ENCODE measurements at regions not wholly inside any gene's neighbourhood (a gene's known extent, or its start where the extent isn't known, plus 50 kb on each side); places are given as distances from the start of the nearest gene placed in this dataset.

- TF ChIP-seq CTCF (IDR thresholded peaks at IDR 0.05) = no peak
- TF ChIP-seq, protein P1, sequence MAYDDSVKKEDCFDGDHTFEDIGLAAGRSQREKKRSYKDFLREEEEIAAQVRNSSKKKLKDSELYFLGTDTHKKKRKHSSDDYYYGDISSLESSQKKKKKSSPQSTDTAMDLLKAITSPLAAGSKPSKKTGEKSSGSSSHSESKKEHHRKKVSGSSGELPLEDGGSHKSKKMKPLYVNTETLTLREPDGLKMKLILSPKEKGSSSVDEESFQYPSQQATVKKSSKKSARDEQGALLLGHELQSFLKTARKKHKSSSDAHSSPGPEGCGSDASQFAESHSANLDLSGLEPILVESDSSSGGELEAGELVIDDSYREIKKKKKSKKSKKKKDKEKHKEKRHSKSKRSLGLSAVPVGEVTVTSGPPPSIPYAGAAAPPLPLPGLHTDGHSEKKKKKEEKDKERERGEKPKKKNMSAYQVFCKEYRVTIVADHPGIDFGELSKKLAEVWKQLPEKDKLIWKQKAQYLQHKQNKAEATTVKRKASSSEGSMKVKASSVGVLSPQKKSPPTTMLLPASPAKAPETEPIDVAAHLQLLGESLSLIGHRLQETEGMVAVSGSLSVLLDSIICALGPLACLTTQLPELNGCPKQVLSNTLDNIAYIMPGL (CRISPR knock-in tag; IDR thresholded peaks at IDR 0.05; ENCODE audit: borderline replicate concordance) = no peak
- TF ChIP-seq MYC (IDR thresholded peaks at IDR 0.05; ENCODE audit: borderline replicate concordance, low read length) = no peak
- no peak for TF ChIP-seq JUN (IDR thresholded peaks at IDR 0.05)
- TF ChIP-seq KDM1A (IDR thresholded peaks at IDR 0.05; ENCODE audit: low read depth) = no peak
- no peak for TF ChIP-seq MAZ (IDR thresholded peaks at IDR 0.05; ENCODE audit: borderline replicate concordance, low read depth, low read length)
- no peak for TF ChIP-seq REST (IDR thresholded peaks at IDR 0.05)
- no peak for TF ChIP-seq HOXB13 (CRISPR knock-in tag; IDR thresholded peaks at IDR 0.05; ENCODE audit: low read depth)
- TF ChIP-seq JUNB (IDR thresholded peaks at IDR 0.05) = no peak
- no peak for TF ChIP-seq RCOR1 (IDR thresholded peaks at IDR 0.05; ENCODE audit: low read depth, low read length)
- TF ChIP-seq CEBPB (IDR thresholded peaks at IDR 0.05) = no peak
Observed at GRCh38 chr19:31470952-31471351, 121.7 kb upstream of the TSHZ3 start.

All from A549 (cell line).